K562 (cell line): ENCODE measurements at regions not wholly inside any gene's neighbourhood (a gene's known extent, or its start where the extent isn't known, plus 50 kb on each side); places are given as distances from the start of the nearest gene placed in this dataset.
A peak's percentile ranks its signal among the peaks of the same experiment; 100 is the strongest.

ENCODE experiments used
- ATAC-seq: fragments of 200-7000 bp; cut with Tn5 transposase; 3 replicates; pipeline ENCODE4 v1.9.1; 2020; ENCODE audit warnings: moderate library complexity
- BruUV-seq: library from RNA; stranded (reverse); fragments of 400-500 nt; replicated peaks from 2 replicates; lab custom pipeline; 2021; lab: Mats Ljungman, UMichigan
- CTCF ChIA-PET: fragments of 300-600 bp; formaldehyde crosslinking; extraction: SDS; loops from one replicate; lab custom pipeline; 2021; ENCODE audit warnings: low intra/inter-chr PET ratio; lab: Yijun Ruan, JAX
- POLR2A ChIA-PET: fragments of 300-600, 350-650 bp; sonication (Branson Sonifier 250); formaldehyde crosslinking; extraction: SDS; loops from one replicate; lab custom pipeline; 2021; ENCODE audit warnings: antibody characterized with exemption, inconsistent platforms; lab: Yijun Ruan, JAX
- DNase-seq, 4 experiments: peaks; one replicate each; pipeline versions ENCODE4 v3.0.0 to v3.0.0-alpha.2; 2011 to 2018; ENCODE audit warnings: low spot score in 3 of 4, mixed read lengths in 3 of 4; ENCODE audit errors: extremely low read depth in 1 of 4
- FAIRE-seq: peaks from 2 replicates; lab custom pipeline; 2011; peaks lifted over from hg19 to GRCh38; lab: Jason Lieb, UNC
- H2AFZ ChIP-seq: 2 replicates; pipeline ENCODE4 v1.6.0; 2011; ENCODE audit warnings: low read depth, low read length, control low read depth, inconsistent platforms
- H3K27ac ChIP-seq: fragments of 200-600 bp; 3 replicates; pipeline ENCODE4 v1.8.0; 2011; ENCODE audit warnings: low read depth, mild to moderate bottlenecking, control low read depth, inconsistent platforms, low read length, moderate library complexity, mixed read lengths; ENCODE audit errors: extremely low read depth
- H3K27me3 ChIP-seq, 2 experiments: fragments of 300-600 bp in 1 of 2; 2 replicates in 1 of 2; 3 replicates in 1 of 2; pipeline versions ENCODE4 v1.6.0 to v1.8.0; 2011; ENCODE audit warnings: inconsistent platforms in 2 of 2, low read length in 2 of 2, mild to moderate bottlenecking in 1 of 2, mixed read lengths in 1 of 2, moderate library complexity in 1 of 2; ENCODE audit not compliant: control insufficient read depth in 2 of 2, insufficient read depth in 2 of 2
- H3K36me3 ChIP-seq: fragments of 300-600 bp; 3 replicates; pipeline ENCODE4 v1.8.0; 2011; ENCODE audit warnings: mild to moderate bottlenecking, low read length, inconsistent platforms; ENCODE audit not compliant: control insufficient read depth, insufficient read depth
- H3K4me1 ChIP-seq, 2 experiments: fragments of 200-600 bp in 1 of 2; replicated peaks in 1 of 2; 2 replicates in 1 of 2; 3 replicates in 1 of 2; pipeline versions ENCODE4 v1.5.1 to v1.8.0; 2011; ENCODE audit warnings: inconsistent platforms in 2 of 2, low read length in 2 of 2, mild to moderate bottlenecking in 1 of 2, mixed read lengths in 1 of 2, moderate library complexity in 1 of 2; ENCODE audit not compliant: control insufficient read depth in 2 of 2, insufficient read depth in 2 of 2
- H3K4me2 ChIP-seq: 2 replicates; pipeline ENCODE4 v1.6.1; 2011; ENCODE audit warnings: low read length, control low read depth, inconsistent platforms, mixed read lengths; ENCODE audit not compliant: insufficient read depth
- H3K4me3 ChIP-seq: fragments of 200-600 bp; sonication (generic), shearing (Covaris generic); 2 replicates; pipeline ENCODE4 v1.5.1; 2016; ENCODE audit warnings: control low read depth, inconsistent platforms
- H3K79me2 ChIP-seq: fragments of 200-600 bp; 3 replicates; pipeline ENCODE4 v1.8.0; 2011; ENCODE audit warnings: low read length, inconsistent platforms; ENCODE audit not compliant: control insufficient read depth, insufficient read depth
- H3K9ac ChIP-seq, 2 experiments: 2 replicates each; pipeline versions ENCODE4 v1.6.0 to v1.6.1; 2011; ENCODE audit warnings: low read depth in 2 of 2, low read length in 2 of 2, control low read depth in 1 of 2, inconsistent platforms in 1 of 2, mild to moderate bottlenecking in 1 of 2, mixed read lengths in 1 of 2; ENCODE audit not compliant: insufficient read depth in 1 of 2
- H3K9me1 ChIP-seq: one replicate; pipeline ENCODE4 v1.6.0; 2011; ENCODE audit warnings: inconsistent platforms, mild to moderate bottlenecking, low read length, moderate library complexity; ENCODE audit not compliant: control insufficient read depth, insufficient read depth
- H3K9me3 ChIP-seq: replicated peaks from 2 replicates; pipeline ENCODE4 v1.5.1; 2011; ENCODE audit warnings: low read depth, low read length, inconsistent platforms; ENCODE audit not compliant: control insufficient read depth, insufficient read depth
- H4K20me1 ChIP-seq: replicated peaks from 2 replicates; pipeline ENCODE4 v1.6.1; 2011; ENCODE audit warnings: low read length, inconsistent platforms, mixed read lengths; ENCODE audit not compliant: control insufficient read depth, insufficient read depth
- ARID1B ChIP-seq: fragments of 450-650 bp; IDR thresholded peaks from 2 replicates; pipeline ENCODE4 v1.6.1; 2016; ENCODE audit warnings: antibody characterized with exemption, mild to moderate bottlenecking, inconsistent platforms
- ATF3 ChIP-seq, 2 experiments: fragments of 450-650 bp in 1 of 2; sonication (generic) in 1 of 2; formaldehyde crosslinking in 1 of 2; IDR thresholded peaks in 1 of 2; conservative IDR thresholded peaks in 1 of 2; 2 replicates each; pipeline versions ENCODE4 v1.6.1 to v1.8.1; 2016 to 2023; ENCODE audit warnings: mild to moderate bottlenecking in 2 of 2, moderate library complexity in 2 of 2, inconsistent platforms in 1 of 2, missing genetic modification reagents in 1 of 2
- ETS1 ChIP-seq: conservative IDR thresholded peaks from 2 replicates; pipeline ENCODE4 v1.6.1; 2011; ENCODE audit warnings: low read depth, mild to moderate bottlenecking, low read length; ENCODE audit not compliant: control insufficient read depth
- FOSL1 ChIP-seq: fragments of 200-800 bp; sonication (Bioruptor generic); conservative IDR thresholded peaks from 2 replicates; pipeline ENCODE4 v1.6.1; 2016; ENCODE audit warnings: missing genetic modification characterization, missing compliant biosample characterization
- HDGF ChIP-seq: fragments of 450-650 bp; IDR thresholded peaks from 2 replicates; pipeline ENCODE4 v1.6.1; 2016
- MAFG ChIP-seq: fragments of 450-650 bp; conservative IDR thresholded peaks from 2 replicates; pipeline ENCODE4 v1.6.1; 2016; ENCODE audit warnings: missing genetic modification characterization, missing compliant biosample characterization
- MAX ChIP-seq: sonication (generic); formaldehyde crosslinking; IDR thresholded peaks from 2 replicates; pipeline ENCODE4 v1.9.0; 2022; ENCODE audit warnings: mild to moderate bottlenecking, missing genetic modification reagents
- MEIS2 ChIP-seq: fragments of 450-650 bp; IDR thresholded peaks from 2 replicates; pipeline ENCODE4 v1.6.1; 2014; ENCODE audit warnings: mild to moderate bottlenecking; ENCODE audit not compliant: partially characterized antibody
- NFIX ChIP-seq: fragments of 250-450 bp; sonication (Bioruptor Pico); IDR thresholded peaks from 2 replicates; pipeline ENCODE4 v1.4.0; 2020; ENCODE audit warnings: low read depth, mild to moderate bottlenecking, moderate library complexity
- NONO ChIP-seq, 2 experiments: fragments of 200-400 bp in 1 of 2; fragments of 450-650 bp in 1 of 2; formaldehyde crosslinking in 1 of 2; IDR thresholded peaks; 2 replicates each; pipeline ENCODE4 v1.6.1; 2017; ENCODE audit warnings: low read depth in 2 of 2, mild to moderate bottlenecking in 2 of 2, moderate library complexity in 2 of 2, low read length in 1 of 2
- PKNOX1 ChIP-seq: fragments of 450-650 bp; IDR thresholded peaks from 2 replicates; pipeline ENCODE4 v1.6.1; 2016
- PRDM10 ChIP-seq: fragments of 450-650 bp; IDR thresholded peaks from 2 replicates; pipeline ENCODE4 v1.6.1; 2018; ENCODE audit not compliant: partially characterized antibody
- SETDB1 ChIP-seq: IDR thresholded peaks from one replicate; pipeline ENCODE4 v1.6.1; 2012; ENCODE audit warnings: low read length, control low read depth, inconsistent platforms
- ZNF830 ChIP-seq: fragments of 250-450 bp; sonication (Bioruptor Pico); IDR thresholded peaks from 2 replicates; pipeline ENCODE4 v1.5.0; 2021; ENCODE audit warnings: mild to moderate bottlenecking
- WGBS: fragments of 100-300 bp; shearing (Covaris generic); methylation state at CpG from one replicate; pipeline ENCODE4 v1.1.6; 2016; ENCODE audit warnings: low coverage, mixed read lengths; ENCODE audit not compliant: insufficient coverage; ENCODE audit errors: missing lambda C conversion rate; 5-methylcytosine and 5-hydroxymethylcytosine counted together
- in situ Hi-C: fragments of 300-500 bp; cut with MboI; formaldehyde crosslinking; loops from 4 replicates; pipeline ENCODE4 v1.15.0; 2018; ENCODE audit warnings: inconsistent platforms, mixed read lengths
- intact Hi-C: fragments of 100-400 bp; cut with micrococcal nuclease; formaldehyde crosslinking; loops from 2 replicates; pipeline ENCODE4 v1.14.2; 2022

- Histone ChIP-seq H3K27ac (no peak overlapping the region), H3K9me3 (no peaks in the 10 kb centered on the region), H3K4me3 (no peak overlapping the region), H3K79me2 (no peaks in the 10 kb centered on the region), H3K9me1 (no peaks in the 10 kb centered on the region), H3K27me3 (no peaks in the 10 kb centered on the region), H4K20me1 (no peaks in the 10 kb centered on the region), H3K9ac (no peak overlapping the region), H3K4me2 (peak overlapping the region; percentile 1; the same call in 1 of the 2 replicates), H2AFZ (no peak overlapping the region), H3K4me1 (no peaks in the 10 kb centered on the region), H3K36me3 (no peaks in the 10 kb centered on the region)
- intact Hi-C loops, result no loop called here
- WGBS, result 0% methylated on average over 3 of the region's 3 CpGs
- in situ Hi-C loops, result no loop called here
- DNase-seq (peak in 1 of 4 experiments; percentile 9), ATAC-seq (peak; percentile 60; the same call in 1 of the 3 replicates), FAIRE-seq (no peak)
- ChIA-PET CTCF (no interaction called here), POLR2A (no interaction called here)
- BruUV-seq, result no TSS peak
- TF ChIP-seq NONO (IDR thresholded peaks at IDR 0.05; ENCODE audit: low read depth in 2 of 2, low read length in 1 of 2) (no peak), MAFG (tag) (peak; percentile 65), HDGF (no peak), ARID1B (peak; percentile 29; the same call in 1 of the 2 replicates), ZNF830 (CRISPR knock-in tag) (no peak), SETDB1 (no peak), PKNOX1 (peak; percentile 72), NFIX (CRISPR knock-in tag) (no peak), ETS1 (no peak), MEIS2 (peak; percentile 88), ATF3 (IDR thresholded peaks at IDR 0.05) (peak; percentile 28; the same call in 1 of the 2 replicates), ATF3 (CRISPR knock-in tag; conservative IDR thresholded peaks at IDR 0.05) (no peak), PRDM10 (peak; percentile 92), FOSL1 (tag) (peak; percentile 50), MAX (CRISPR knock-in tag) (no peak)
These were observed 60.2 kb upstream of the ZKSCAN2 start for GRCh38 chr16:25317732-25318316.
